ENCODE measurements at regions not wholly inside any gene's neighbourhood (a gene's known extent, or its start where the extent isn't known, plus 50 kb on each side); places are given as distances from the start of the nearest gene placed in this dataset.

DNA sequence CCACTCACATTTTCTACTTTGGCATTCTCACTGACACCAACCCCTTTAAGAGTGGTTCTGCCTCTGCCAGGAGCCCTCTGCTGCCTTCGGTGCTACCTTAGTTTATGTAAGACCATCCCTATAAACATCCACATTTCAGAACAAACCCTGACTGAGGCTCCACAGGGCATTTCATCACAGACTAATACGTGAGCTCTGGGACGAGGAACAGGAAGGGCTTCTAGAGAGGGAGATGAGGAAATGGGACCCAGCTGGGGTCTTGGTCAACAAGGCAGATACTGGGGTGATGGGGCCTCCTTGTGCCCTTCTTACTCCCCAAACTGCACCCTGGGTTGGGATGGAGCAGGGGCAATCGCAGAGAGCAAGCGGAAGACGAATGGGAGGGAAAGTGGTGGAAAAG lies 86.5 kb upstream of the FYN start:
- DNase-seq, result no peak

DNA sequence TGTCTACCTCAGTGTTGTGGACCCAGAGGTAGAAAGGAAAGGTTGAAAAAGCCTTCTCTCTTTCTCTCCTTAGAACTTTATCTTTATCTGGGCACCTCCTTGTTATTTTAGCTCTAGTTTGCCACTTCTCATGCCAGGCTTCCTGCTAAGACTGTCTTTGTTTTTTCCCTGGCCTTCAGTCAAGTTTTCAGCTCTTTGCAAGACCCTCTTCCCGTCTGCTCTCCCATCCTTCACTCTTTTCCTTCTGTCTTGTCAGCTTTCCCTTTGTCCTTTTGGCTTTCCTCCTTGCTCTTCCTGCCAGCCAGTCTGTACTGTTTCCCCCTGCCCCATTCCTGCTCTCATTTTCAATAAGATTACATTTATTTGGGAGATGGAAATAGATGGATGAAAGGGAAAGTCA lies 86.8 kb upstream of the CCN6 start:
- no peak for DNase-seq

DNA sequence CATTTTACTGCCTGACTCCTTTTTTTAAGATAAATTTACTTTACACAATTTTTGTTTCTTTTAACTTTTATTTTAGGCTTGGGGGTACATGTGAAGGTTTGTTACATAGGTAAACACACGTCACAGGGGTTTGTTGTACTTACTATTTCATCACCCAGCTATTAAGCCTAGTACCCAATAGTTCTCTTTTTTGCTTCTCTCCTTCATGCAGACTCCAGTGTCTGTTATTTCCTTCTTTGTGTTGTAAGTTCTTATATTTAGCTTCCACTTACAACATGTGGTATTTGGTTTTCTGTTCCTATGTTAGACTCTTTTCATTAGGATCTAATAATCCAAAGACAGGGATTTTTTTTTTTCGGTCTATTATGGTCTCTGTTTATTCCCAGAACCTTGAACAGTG lies 83.5 kb upstream of the CCN6 start:
- no peak for DNase-seq

DNA sequence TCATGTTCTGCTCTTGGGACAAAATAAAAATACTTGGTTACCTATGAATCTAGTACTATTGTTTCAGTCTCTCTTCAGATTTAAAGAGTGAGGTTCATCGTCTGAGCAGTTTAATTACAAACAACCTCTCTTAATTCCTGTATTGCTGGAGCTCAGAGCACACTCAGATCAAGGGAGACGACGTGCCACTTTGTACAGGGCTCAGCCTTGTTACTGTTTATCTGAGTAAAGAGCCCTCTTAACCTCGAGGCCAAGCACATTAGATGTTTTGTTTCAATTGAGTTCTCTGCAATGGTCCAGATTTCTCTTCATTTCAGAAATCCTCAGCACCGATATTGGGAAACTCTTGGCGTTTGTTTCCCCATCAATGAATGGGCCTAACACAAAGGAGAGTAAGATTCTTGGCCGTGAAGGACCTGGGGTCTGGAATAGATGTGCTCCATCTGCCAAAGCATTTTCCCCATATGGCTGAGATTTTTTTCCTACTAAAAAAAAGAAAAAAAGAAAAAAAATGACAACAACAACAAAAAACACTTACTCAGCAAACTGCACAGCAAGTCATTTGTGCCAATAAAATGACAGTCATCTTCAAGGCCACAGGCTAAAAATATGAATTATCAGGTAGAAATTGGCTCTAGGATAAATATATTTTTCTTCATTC lies 82.6 kb upstream of the CCN6 start:
- DNase-seq, result no peak

DNA sequence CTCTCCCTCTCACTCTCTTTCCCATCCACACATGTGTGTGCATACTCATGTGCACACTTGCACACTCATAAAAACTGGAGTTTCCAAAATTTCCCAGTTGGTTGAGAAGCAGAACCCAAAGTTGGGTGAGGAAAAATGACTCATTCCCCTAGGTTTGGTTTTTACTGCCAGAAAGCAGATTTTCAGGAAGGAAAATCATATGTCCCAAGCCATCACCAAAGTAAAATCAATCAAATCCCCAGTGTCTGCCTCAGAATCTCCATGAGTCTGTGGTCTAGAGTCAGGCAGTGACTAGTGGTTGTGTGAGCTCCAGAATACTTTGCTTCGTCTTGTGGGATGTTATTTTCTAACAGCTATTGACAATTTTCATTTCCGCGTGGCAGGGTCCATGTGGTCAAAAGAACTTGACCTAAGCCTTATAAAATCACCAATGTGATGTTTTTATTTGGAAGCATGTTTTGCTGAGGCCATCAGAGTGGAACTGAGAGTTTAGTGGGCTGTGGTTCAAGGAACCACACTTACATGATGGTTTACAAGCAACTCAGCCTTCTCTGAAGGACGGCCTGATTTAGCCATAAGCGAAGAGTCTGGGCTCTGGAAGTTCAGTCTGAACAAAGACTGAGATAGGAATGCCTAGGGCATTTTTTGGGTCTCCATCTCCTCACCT lies 81.9 kb upstream of the CCN6 start:
- DNase-seq, result no peak

DNA sequence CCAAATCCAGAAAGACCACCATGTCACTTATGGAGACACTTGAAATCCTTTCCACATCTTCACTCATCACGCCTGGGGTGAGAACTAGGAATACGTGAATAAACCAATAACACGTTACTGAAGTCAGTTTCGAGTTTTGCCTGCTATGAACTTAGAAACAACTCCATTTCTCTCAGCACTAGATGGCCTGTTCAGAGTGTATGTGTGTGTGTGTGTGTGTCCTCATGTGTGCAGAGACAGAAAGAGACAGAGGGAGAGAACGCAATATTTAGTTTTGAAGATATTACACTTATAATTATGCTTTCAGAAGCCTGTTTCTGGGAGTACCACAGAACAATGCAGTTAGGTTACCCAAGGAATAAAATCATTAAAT lies 81.2 kb upstream of the CCN6 start:
- peak; percentile 35 for DNase-seq

DNA sequence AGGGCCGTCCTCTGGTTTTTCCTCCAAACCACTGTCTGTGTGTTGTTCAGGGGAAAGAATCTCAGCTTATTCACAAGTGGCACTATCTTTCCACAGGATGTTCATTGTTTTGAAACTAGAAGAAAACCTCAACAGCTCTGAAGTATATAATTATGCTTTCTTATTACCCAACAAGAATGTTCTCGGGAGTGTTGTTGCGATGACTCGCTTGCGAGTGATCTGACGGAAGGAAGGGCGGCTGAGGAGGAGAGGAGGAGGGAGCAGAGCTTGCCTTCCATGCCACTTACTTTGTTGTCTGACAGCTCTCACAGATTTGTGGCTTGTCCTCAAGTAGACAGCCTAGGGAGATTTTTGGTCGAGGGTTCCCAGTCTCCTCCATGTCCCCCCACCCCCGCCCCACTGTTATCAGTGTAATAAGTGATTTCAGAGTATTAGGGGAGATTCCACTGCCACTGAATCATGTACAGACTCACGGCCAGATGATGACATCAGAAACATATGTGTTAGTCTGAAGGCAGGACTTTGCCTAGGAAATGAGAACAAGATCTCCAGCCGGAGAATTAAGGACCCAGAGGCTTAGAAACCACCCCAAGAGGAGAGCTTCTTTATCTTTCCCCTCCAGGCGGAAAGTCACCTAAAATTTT lies 80.7 kb upstream of the CCN6 start:
- peak; percentile 65 for DNase-seq

DNA sequence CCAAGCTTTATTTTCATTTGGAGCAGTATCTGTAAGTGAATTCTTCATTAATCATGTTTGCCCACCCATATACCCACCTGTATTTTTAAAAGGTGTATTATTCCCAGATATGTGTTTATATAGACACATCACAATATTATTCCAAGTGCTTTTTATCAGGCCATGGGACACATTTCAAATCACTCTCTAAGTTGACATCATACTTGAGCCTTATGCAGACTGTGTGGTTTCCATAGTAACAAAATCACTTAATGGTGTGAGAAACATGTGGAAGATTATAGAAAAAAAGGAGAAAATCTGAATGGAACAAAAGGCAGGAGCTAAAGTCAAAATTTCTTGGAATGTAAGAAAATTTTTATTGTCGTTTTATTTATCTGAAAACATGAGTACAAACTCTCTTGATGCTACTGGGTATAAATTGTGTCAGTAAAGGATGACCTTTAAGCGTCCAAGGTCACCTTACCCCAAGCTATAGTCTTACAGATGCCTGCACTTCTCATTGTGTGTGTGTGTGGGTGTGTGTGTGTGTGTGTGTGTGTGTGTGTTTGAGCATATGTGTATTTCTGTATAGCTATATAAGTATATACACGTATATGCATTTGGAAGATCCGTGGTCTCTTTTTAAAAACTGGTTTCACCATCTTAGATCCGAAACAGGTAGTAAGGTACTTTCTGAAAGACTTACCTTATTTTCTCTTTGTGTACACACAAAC lies 79.8 kb upstream of the CCN6 start:
- DNase-seq, result peak; percentile 22

DNA sequence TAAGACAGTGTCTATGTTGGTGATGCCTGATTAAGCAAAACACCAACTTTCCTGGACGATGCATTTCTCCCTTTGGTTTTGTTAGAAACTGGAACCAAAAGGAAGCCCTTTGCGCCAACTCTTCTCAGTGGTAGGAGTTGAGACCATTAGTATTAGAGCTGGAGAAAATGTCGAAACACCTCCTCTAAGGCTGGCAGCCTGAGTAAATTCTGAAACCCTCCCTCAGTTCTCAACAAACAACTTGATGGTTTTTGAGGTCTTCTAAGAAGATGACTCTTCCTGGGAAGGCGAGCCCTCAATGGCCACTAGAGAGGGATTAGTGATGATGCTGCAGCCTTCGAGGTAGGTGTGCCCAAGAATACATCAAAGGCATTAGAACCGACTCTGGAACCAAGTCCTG lies 78.4 kb upstream of the CCN6 start:
- DNase-seq, result no peak

DNA sequence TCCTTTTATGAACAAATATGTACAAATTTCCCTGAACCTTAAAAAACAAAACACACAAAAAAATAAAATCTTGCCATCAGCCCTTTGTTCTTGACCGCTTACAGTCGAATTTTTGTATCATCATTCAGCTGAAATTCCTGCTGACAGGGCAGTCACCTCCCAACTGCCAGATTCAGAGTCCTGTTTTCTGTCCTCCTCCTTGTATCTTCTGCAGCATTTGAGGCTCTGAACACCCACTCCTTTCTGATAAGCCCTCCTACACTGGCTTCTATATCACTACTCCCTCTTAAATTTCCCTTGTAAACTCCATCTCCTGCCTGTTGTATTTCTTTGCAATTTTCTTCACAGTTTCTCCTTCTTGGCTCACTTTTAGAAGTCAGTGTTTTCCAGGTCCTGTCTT lies 77.8 kb upstream of the CCN6 start:
- DNase-seq, result no peak

DNA sequence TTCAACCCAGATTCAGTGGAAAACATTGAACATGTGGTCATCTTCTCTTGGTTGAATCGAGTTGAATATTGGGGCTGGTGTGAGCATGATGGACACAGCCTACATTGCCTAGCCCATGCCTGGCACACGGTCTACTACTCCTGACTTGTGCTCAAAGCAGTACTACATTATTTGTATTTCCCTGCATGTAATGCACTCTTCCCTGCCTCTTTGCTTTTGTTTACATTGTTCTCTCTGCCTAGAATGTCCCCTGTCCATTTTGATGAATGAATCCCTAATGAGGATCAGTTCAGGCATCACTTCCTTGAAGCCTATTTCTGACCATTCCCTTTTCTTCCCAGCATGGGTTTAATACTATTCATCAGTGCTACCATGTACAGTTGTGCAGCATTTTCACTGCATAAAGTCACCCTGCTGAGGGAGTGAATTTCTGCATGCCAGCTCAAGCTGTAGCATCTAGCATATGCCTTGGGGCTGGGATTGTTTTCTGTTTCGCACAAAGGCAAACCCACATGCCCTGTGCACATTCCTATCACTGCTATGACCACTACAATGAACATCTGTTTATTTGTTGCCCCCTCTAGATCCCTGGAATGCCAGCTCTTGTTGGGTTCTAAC lies 75.3 kb upstream of the CCN6 start:
- DNase-seq, result no peak

DNA sequence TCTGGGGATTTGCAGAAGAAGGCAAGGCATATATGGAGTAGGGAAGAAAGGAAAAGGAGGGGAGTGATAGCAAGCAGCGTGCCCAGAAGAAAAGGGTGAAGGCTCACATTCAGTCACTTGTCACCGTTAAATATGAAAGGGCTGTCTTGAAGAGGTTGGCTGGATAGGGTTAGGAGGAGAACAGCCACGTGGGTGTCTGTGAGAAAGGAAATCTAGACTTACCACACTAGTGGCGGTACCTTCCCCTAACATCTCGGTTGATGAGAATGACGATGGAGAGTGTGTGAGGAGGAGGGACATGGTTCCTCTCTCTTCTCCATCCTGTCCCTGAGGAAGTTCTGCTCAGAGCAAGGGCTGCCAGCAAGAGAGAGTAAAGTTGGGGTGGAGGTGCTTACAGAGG lies 74.3 kb upstream of the CCN6 start:
- DNase-seq, result no peak

DNA sequence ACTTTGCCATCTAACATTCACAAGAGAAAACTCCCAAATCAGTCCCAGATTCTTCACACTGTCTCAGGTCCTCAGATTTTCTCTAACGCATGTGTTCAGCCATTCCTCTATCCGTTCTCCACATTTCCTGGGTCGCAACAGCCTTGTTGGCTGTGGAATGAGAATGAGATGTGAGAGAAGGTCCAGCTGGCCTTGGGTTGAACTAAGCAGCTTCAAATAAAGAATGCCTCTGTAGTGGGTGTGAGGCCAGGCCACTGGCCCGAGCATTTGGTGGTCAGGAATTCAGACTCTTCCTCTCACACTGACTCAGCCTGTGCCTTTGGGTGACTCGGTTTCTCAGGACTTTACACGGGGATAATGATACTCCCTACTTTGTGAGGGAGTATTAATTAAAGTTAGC lies 73.8 kb upstream of the CCN6 start:
- no peak for DNase-seq

DNA sequence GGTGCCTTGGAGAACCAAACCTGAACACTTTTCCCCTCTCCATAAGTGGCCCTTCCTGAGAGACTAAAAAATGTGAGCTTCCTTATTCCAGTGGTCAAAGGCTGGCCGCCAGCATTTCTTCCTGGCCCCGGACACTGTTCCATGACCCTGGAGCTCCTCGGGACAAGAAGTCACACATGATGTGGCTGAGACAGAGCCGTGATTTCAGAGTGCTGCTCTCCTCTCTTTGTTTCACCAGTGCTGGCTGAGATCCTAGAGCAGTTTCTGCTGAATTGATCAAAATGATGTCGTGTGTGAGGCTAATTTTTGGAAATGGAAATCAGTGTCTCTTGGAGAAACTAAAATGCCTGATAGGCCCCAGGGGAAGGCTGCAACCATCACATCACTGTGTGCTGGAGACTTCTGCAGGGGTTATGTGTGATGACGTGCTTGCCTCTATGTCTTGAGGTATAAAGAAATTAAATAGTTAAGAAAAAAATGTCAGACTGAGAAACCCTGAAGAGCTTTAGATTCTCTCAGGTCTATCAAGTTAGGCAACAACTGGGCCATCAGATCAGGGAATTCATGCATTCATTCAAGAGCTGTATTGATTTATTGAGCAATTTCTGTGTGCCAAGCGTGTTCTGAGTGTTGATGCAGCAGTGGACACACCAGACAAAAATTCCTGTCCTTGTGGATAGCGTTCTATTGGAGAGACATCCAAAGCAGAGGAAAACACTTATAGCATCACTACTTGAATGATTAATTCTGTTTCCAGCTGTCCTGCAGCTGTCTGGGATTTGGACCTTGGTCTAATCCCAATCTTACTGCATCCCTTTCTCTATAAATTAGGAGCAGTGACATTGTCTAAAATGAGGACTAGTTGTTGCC lies 72.7 kb upstream of the CCN6 start:
- DNase-seq, result no peak

DNA sequence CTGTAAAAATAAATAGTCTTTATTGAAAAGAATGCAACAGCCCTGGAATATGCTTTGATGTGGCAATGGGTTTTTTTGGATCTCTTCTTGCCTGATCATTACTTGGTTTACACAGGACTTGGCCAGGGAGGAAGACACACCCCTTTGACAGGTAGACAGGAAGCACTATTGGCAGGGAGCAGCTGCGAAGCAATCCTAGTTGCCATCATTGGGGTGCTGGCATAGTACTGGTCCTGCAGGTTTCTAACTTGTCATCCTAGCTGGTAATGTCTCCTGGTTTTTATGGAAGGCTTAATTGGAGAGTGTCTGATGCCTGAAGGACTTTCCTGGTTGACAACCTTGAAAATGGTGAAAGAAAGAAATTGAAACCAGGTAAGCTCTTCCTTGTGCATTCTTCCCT lies 71.2 kb upstream of the CCN6 start:
- no peak for DNase-seq

DNA sequence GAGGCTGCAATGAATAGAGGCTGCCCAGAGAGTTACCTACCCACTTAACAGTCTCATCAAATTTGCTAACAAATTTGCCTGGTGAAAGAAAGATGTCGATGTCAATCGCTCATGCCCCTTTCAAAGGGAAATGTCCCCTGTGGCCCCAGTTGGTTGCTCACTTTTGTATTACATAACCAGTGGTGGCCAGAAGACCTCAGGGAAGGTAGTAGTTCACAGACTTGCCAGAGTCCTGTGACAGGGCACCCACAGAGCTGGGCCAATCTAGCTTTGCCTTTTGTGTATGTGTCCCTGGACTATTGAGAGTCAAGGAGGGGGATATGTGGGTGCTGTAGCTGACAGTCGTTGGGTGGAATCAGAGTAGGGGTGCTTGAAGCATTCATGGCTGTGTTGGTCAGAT lies 70.7 kb upstream of the CCN6 start:
- no peak for DNase-seq

DNA sequence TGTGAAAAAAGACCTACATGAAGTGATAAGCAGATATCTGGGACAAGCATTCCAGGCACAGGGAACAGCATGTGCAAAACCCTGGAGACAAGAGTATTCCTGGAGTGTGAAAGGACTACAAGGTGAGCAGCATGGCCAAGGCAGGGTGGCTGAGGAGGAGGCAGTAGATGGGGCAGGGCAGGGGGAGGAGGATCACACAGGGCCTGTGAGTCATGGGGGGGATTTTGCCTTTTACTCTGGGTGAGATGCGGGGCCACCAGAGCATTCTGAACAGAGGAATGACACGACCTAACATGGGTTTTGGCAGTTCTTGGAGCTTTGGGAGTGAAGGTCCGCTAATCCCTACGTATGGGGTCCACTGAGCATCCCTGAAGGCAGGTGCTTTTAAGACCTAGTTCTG lies 69.8 kb upstream of the CCN6 start:
- no peak for DNase-seq

DNA sequence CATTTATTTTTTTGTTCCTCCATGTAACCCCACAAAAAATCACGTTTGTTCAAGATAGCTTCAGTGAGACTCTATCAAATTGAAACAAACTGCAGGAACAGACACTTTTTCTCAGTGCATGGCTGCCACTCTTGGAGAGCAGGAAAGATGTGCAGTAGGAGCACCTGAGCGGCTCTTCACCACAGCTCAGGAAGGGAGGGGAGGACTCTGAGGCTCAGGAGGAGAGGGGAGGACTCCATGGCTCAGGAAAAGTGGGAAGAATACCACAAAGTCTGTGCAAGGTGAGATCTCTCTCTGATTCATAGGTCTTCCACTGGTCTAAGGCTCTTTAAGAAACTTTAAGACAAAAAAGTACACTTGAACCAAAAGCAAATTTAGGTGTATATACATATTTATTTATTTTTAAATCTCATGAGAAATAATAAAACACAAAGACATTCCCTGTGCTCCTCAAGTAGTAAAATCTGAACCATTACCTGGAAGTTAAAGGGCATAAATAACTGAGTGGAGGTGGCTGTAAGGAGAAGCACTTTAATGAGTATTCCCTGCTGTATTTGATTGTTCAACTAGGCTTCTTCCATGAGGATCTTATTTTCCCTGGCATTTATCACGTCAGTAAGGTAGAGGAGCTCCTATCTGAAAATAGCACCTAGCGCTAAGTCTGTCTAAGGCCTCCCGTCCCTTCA lies 69.2 kb upstream of the CCN6 start:
- DNase-seq, result no peak

DNA sequence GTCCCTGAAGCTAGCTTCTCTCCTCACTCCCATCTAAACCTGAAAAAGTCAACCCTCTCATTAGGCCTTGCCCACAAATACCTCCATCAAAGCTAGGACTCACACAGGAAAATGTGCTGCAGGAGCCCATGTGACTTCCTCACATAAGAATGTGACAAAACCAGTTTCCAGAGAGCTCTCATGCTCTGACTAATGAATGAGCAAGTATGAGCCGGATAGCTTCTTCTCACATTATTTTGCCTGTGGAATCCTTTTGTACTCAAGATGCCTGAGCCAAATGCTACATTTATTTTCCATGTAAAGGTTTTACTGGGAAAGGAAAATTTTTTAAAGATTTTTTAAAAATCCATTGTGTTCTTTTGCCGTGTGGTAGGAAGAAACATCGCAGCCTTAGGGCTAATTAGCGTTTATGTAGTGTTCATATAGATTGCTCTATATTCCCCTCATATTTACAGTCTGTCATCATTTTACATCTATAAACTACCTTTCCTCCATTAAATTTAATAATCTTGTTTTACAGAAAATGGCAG lies 68.6 kb upstream of the CCN6 start:
- DNase-seq, result peak; percentile 58

DNA sequence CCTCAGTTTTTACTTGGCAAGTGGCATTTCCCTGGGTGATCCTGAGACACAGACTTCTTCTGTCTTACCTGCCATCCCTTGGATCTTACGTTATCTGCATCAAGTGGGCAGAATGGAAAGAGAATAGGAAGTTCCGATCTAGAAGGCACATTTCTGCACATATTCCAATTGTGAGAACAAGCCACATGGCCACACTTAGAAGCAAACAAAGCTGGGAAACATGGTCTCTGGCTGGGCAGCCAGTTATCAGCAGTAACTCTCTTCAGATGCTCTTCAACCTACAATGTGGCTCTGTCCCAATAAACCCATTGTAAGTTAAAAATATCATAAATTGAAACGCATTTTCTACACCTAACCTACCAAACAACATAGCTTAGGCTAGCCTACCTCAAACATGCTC lies 67.3 kb upstream of the CCN6 start:
- DNase-seq, result no peak

DNA sequence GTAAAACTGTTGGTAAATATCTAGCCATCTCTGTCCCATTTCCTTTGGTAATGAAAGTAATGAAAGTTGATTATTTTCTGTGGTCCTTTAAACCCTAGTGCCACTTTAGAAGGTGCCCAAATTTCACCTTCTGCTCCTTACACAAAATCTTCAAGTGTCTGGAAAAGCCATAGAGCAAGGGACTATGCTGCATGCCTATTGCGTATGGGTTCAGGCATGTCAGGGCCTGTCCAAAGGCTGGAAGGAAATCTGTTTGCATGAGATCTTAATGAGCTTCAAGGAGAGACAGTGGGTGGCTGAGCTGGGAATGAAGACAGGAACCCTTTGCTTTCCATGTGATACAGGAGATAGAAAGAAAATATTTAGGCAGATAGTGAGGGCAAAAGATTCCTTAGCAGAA lies 66.6 kb upstream of the CCN6 start:
- DNase-seq, result no peak

DNA sequence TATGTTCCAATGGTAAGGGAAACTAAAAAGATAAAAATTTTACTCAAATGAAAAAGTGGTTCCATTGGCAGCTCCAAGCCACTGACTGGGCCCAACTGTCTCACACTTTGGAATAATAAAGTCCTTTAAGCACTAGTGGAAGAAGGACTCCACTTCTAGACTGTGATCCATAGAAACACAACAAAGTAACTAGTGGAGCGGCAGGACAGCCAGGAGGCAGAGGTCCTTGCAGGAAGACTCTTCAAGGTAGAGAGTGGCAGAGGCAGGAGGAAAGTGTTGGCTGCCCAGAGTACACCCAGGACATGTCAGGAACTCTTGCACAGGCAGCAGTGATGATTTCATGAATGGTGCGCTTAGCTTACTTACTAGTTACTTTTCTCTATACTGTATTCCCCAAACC lies 65.0 kb upstream of the CCN6 start:
- no peak for DNase-seq

Measured in CD4-positive, alpha-beta T cell treated with Interleukin-10 for 1 hour (primary cell).